HG03175 (cell line): ENCODE measurements at regions not wholly inside any gene's neighbourhood (a gene's known extent, or its start where the extent isn't known, plus 50 kb on each side); places are given as distances from the start of the nearest gene placed in this dataset.
"Not testable (repeated sequence)": the region's sequence is repeated elsewhere in the genome, so short reads cannot be mapped to it uniquely, and the experiment has no call there.

Source experiments
- ATAC-seq: cut with Tn5 transposase; IDR thresholded peaks from one replicate; pipeline ENCODE4 v1.9.1; 2021; ENCODE audit warnings: mild to moderate bottlenecking, moderate library complexity; ENCODE audit not compliant: unreplicated experiment

DNA sequence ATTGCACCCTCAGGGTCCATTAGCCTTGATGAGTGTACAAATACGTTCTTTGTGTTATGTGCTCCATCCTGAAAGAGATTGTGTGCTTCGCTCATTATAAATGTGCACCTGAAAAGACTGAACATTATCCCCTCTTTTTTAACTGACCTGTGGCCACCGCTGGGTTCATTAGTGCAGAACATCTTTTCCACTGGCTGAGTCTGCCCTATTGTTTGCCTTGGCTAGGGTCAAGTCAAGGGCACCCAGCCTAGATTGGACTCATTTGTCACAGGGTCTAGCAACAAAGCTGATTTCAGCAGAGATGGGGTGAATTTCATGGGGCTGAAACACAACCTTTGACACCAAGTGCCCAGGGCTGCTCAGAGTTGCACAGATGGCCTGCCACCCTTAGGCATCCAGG lies 764.1 kb upstream of the ARRDC3 start:
- ATAC-seq = no peak

DNA sequence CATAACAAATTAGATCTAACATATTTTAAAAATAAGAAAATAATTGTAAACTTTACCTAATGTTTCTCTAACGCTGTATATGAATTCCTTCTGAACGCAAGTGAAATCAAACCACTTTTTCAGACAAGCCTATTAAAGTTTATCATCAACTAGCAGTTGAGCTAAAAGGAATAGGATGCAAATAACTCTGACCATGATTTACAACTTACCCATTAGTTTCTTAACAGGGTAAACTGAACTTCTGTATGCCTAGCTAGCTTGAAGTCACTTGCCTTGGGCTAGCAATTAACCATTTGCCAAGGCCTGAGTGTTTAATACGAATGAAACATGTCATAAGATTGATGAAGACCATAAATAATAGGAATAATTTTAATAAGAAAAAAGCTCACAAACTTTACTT lies 762.7 kb upstream of the ARRDC3 start:
- ATAC-seq = no peak

DNA sequence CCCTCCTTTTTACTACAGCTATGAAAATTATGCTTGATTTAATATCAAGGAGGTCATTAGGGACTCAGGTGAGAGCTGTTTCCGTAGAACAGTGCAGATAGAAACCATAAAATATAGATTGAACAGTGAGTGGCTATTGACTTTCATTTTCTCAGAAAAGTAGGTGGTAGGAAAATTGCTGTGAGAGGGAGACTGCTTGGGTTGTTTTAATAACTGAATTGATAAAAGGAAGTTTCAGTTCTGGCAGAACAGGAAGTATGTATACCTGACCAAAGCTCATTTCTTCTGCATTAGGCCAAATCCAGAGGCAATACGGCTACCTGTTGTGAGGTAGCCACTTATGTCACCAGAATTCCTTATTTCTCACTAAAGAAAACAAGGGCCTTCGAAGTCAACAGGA lies 761.7 kb upstream of the ARRDC3 start:
- no peak for ATAC-seq

DNA sequence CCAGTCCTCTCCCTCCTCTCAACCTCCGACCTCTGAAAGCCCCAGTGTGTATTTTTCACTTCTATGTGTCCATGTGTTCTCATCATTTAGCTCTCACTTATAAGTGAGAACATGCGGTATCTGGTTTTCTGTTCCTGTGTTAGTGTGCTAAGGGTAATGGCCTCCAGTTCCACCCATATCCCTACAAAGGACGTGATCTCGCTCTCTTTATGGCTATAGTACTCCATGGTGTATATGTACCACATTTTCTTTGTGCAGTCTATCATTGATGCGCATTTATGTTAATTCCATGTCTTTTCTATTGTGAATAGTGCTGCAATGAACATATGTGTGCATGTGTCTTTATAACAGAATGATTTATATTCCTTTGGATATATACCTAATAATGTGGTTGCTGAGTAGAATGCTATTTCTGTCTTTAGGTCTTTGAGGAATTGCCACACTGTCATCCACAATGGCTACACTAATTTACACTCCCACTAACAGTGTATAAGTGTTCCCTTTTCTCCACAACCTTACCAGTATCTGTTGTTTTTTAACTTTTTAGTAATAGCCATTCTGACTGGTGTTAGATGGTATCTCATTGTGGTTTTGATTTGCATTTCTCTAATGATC lies 749.3 kb upstream of the ARRDC3 start:
- not testable (repeated sequence) for ATAC-seq

DNA sequence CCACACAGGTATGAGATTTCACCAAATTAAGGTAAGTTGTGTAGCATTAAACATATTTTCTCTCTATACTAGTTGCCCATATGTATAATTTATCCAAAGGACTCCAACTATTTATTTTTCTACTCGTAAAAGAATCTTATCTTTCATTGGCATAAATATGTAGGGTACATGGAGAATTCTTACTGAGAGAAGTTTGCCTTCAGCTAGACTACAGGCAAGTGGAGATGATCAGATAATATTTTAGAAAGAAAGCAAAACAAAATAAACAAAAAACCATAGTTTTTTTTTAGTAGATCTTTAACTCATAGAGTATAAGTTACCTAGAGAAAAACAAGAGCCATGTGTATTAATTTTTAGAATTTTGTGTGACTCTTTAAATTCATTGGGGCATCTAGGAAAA lies 743.1 kb upstream of the ARRDC3 start:
- ATAC-seq = no peak

DNA sequence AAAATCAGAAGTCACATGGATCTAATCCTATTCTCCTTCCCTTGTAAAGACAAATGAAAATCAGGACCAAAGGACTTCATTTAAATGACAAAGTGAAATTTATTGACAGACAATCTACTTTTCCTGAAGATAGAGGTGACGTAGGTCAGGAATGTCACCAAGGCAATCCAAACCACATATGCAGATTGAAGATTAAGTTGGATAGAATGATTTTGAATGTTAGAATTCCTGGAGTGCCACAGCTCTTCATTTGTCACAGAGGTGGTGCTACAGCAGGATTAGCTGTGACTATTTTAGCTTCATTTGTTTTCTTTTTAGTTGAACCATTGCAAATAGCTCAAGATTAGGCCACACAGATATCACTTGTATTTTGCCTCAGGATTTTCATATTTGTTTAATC lies 736.0 kb upstream of the ARRDC3 start:
- no peak for ATAC-seq

DNA sequence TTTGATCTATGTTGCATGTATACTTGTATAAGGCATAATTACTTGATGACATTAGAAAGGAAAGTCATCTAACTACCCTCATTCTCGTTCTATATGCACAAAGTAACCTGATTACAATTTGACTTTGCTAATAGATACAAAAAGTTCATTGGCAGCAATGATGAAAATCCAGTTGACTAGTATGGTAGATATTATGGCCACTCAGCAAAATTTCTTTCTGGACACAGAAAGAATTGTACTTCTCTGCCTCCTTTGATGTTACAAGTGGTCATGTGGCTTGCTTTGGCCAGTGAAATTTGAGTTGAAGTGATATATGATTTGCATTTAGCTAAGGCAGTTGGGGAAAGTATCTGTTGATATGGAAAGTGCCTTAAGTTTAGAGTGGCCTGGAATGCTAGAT lies 723.7 kb upstream of the ARRDC3 start:
- no peak for ATAC-seq

DNA sequence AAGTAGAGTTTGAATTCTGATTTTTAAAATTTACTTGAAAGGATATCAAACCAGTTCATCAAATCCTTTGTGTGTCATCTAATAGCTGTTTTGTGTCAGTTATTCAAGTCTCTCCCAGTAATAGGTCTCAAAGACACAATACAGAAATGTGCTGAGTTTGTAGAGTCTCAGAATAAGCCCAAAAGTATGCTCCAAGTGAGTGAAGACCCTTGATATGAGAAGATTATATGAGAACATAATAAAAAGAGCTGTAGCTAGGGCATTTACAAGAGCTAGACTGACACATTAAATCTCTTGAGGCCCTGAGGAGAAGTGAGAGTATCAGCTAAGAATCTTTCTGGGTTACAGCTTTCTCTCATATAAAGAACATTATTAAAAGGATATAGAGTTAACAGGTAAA lies 721.0 kb upstream of the ARRDC3 start:
- no peak for ATAC-seq

DNA sequence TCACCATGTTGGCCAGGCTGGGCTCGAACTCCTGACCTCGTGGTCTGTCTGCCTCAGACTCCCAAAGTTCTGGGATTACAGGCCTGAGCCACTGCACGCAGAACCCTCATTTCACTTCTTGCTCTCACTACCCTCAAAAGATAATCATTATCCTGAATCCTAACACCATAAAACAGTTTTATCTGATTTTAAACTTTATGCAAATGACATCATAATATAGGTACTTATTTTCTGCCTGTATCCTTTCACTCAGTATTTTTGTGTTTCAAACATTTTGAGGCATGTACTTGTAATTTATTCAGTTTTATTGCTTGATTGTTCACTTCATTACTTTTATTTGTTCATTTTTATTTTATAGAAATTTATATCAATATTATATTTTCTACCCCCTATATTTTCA lies 719.2 kb upstream of the ARRDC3 start:
- ATAC-seq = no peak

DNA sequence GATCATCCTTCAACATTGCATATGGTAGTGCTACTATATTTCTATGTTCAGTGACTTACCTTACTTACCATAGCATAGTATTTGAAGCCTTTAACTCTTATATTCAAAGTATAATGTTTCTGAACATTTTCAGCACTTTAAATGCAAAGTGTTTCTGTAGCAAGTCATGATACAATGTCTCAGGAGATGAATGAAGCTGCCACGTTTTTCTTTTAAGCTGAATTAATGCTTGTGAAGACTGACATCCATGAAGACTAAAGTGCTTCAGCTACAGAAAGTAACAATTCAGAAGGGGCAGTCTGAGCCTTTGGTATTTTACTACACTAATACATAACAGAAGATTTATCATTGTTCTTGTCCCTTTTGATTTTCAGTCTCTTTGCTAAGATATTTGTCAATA lies 709.1 kb upstream of the ARRDC3 start:
- ATAC-seq = no peak

DNA sequence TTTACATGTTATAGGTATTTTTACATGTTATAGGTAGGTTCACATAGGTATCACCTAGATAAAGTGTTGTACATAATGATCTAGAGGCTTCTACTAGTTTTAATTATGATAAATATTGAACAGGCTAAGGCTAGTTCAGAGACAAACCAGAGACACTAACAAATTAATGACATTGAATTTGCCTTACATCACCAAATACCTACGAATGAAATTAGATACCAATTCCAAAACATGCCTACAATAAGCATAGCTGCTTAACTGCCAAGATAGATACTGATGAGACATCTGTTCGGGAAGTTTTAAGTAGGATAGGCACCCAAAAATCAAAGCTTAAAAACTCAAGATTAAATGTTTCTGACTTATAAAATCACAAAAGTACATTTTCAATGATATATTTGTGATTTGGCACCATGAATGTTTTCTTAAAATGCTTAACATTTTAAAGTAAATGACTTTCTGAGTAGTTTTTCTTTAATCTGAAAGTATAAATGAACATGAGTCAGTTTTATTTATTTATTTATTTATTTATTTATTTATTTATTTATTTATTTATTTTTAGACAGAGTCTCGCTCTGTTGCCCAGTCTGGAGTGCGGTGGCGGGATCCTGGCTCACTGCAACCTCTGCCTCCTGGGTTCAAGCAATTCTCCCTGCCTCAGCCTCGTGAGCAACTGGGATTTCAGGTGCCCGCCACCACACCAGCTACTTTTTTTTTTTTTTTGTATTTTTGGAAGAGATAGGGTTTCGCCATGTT lies 703.1 kb upstream of the ARRDC3 start:
- no peak for ATAC-seq

DNA sequence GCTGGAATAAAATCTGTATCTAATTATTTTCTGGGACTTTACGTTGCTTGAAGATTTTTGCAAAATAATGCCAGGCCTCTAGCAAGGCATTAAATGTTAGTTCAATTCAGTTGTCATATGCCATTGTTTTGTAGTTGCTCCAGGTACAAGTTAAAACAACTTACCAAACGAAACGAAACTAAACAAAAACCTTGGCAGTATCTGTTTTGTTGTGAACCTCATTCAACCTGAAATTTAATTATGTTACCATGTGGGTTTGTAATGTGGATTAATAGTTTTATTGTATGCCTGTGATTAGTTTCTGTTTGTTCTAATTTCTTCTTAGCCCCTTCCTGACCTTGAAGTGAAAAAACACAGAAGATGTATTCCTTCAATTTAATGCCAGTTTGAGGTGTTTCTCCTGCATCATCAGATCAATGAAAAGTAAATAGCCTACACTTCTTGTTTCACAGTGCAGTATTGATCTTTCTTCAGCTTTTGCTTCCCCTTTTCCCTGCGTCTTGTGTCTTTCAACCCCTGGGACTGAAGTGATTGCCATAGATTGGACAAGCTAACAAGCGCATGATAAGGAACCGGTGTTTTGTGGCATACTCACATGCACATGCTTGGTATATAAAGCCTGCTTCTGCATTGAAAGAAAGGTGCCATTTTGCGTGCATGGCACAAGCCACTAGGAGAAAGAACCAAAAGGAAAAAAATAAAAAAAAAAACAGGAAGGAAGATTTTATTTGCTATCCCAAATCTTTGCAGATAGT lies 699.0 kb upstream of the ARRDC3 start:
- no peak for ATAC-seq

DNA sequence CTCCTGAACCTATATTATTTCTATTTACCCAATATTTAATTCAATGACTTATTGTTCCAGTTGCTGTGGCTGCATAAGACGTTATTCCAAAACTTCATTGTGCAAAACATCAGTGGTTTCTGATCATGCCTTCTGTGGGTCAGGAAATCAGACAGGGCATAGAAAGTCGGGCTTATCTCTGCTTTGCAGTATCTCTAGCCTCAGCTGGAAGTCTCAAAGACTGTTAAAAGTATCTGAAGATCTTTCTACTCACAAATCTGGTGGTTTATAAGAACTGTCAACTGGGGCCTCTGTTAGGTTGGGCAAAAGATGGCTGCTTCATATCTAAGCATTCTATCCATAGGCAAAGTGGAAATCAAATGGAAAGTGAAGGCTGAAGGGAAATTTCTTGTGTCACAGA lies 687.7 kb upstream of the ARRDC3 start:
- ATAC-seq = no peak

DNA sequence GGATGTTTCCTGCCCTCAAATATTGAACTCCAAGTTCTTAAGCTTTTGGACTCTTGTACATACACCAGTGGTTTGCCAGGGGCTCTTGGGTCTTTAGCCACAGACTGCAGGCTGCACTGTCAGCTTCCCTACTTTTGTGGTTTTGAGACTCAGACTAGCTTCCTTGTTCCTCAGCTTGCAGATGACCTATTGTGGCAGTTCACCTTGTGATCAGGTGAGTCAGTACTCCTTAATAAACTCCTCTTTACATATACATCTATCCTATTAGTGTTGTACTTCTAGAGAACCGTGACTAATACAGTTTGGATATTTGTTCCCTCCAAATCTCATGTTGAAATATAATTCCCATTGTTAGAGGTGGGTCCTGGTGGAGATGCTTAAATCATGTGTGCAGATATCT lies 681.9 kb upstream of the ARRDC3 start:
- ATAC-seq = no peak

DNA sequence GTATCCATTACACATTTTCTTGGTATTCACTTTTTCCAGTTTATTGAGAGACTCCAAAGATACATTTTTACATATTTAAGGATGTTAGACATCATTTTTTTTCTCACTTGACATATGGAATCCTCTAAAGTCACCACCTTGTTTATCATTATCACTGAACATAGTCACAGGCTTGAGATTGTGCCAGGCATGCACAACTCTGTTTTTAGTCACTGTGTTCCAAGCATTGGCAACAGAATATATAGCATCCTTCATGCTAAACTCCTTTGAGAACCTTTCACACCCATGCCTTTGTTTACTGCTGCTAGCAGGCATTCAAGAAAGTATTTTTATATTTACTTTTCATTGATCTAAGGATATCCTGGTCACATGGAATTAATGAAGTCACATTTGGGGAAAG lies 668.6 kb upstream of the ARRDC3 start:
- ATAC-seq = no peak

DNA sequence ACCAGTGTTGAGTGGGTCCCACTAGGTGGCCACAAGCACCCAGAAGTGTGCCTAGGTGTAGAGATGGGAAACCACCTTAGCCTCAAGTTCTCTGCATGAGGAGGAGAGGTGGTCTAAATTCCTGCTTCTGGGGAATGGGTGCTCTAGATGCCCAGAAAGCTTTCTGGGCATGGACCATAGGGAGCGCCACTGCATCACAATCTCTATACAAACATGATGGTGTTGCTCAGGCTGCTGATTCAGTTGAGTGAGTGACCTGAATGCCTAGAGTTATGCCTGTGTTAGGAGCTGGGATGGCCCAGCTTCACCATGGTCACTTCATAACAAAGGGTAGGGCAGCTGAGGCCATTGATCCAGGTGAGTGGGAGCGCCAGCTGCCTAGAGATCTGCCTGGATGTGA lies 667.9 kb upstream of the ARRDC3 start:
- ATAC-seq = no peak

DNA sequence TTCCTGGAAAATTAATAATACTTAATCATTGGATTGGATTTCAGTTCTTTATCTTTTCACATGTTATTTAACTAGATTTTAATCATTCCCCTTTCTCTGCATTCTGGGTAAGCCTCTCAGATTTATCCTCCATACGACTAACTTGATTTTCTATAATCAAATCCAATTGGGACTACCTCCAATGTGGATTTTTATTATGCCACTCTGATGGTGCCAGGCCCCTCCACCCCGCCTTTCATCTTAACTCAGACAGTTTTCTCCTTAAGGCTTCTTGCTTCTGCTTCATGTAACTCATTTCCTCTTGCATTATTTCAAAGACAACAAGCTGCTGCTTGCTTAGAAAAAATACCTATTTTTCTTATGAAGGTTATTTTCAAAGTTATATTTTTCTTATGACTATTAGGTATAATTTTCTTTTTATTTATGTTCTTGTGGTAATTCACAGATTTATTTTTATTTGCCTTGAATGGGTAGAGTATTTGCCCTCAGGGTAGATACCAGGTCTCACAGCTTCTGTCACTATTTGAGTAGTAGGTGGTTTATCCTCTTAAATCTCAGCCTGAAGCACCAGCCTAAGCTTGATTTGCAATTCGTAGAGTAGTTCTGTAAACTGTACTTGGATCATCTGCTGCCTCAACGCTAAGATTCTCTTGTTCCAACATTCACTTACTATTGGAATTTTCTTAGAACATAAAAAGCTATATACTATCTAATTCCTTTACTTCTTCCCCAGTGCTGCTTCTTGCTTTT lies 659.0 kb upstream of the ARRDC3 start:
- no peak for ATAC-seq

DNA sequence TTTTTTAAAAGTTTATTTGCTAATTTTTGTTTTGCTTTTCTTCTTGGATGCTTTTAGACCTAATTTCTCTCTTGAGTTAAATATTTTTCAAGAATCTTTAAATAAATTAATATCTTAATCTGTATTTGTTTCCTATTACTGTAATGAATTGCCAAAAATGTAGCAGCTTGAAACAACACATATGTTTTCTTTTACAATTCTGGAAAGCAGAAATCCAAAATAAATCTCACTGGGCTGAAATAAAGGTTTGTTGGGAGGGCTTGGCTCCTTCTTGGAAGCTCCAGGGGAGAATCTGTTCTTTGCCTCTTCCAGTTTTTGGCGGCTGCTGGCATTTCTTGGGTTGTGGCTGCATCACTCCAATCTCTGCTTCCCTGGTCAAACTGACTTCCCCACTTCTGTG lies 658.1 kb upstream of the ARRDC3 start:
- ATAC-seq = no peak

DNA sequence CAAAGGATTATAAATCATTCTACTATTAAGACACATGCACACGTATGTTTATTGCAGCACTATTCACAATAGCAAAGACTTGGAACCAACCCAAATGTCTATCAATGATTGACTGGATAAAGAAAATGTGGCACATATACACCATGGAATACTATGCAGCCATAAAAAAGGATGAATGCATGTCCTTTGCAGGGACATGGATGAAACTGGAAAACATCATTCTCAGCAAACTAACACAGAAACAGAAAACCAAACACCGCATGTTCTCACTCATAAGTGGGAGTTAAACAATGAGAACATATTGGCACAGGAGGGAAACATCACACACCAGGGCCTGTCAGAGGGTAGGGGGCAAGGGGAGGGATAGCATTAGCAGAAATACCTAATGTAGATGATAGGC lies 646.7 kb upstream of the ARRDC3 start:
- not testable (repeated sequence) for ATAC-seq

DNA sequence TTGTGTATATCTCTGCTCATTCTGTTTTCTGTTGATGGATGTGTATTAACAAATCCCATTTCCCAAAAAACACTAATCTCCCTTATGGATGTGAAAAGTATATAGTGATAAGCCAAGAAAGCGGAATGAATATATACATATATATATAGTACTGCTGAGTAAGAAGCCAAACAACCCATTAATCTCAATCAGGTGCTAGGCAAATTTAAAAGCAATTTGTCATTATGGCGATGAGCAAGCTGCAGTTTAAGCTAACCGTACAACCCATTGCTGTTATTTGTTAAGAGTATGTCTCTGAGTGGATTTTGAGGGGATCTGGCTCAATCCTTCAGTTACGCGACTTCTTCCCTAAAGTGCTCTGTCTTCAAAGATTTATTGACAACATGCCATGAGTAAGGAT lies 640.4 kb upstream of the ARRDC3 start:
- ATAC-seq = no peak

DNA sequence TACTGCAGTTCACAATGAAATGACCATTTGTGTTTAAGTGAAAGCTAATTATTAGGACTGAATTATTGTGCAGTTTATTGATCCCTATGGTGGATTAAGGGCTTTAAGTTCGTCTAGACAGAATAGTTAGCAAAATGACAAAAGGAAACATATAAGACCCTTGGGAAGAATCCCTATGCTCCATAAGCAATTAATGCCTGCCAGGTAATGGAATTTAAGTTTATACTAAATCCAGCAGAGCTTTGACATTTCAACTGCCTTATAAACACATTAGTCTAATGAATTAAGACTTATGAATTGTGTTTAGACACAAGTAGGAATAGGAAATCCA lies 640.0 kb upstream of the ARRDC3 start:
- ATAC-seq = no peak
